NCI-H69 (cell line): ENCODE measurements at regions not wholly inside any gene's neighbourhood (a gene's known extent, or its start where the extent isn't known, plus 50 kb on each side); places are given as distances from the start of the nearest gene placed in this dataset.

Experiments
- DNase-seq: peaks from one replicate; lab custom pipeline; 2025; lab: John Stamatoyannopoulos, UW

GRCh38 chr3:27590437-27591298 lies 106.5 kb upstream of the SLC4A7 start:
- no peak for DNase-seq

GRCh38 chr3:27589795-27590194 lies 105.6 kb upstream of the SLC4A7 start:
- DNase-seq, result no peak

- no peak for DNase-seq
Measured at GRCh38 chr3:27585429-27585828, 101.2 kb upstream of the SLC4A7 start.

GRCh38 chr3:27584874-27585273 lies 100.7 kb upstream of the SLC4A7 start:
- DNase-seq, result no peak

GRCh38 chr3:27581852-27582251 lies 97.7 kb upstream of the SLC4A7 start:
- peak; percentile 1 for DNase-seq

- no peak for DNase-seq
Measured at GRCh38 chr3:27578032-27578431, 93.8 kb upstream of the SLC4A7 start.

- no peak for DNase-seq
Measured at GRCh38 chr3:27577504-27577903, 93.3 kb upstream of the SLC4A7 start.

GRCh38 chr3:27576171-27576570 lies 92.0 kb upstream of the SLC4A7 start:
- no peak for DNase-seq

GRCh38 chr3:27575499-27575898 lies 91.3 kb upstream of the SLC4A7 start:
- DNase-seq, result no peak

GRCh38 chr3:27574438-27574795 lies 90.2 kb upstream of the SLC4A7 start:
- no peak for DNase-seq

GRCh38 chr3:27573780-27574437 lies 89.7 kb upstream of the SLC4A7 start:
- DNase-seq, result no peak

GRCh38 chr3:27573138-27573537 lies 89.0 kb upstream of the SLC4A7 start:
- peak; percentile 3 for DNase-seq

GRCh38 chr3:27571345-27571744 lies 87.2 kb upstream of the SLC4A7 start:
- no peak for DNase-seq

GRCh38 chr3:27570421-27571106 lies 86.4 kb upstream of the SLC4A7 start:
- no peak for DNase-seq

GRCh38 chr3:27568393-27568792 lies 84.2 kb upstream of the SLC4A7 start:
- DNase-seq, result peak; percentile 88

GRCh38 chr3:27567251-27567650 lies 83.1 kb upstream of the SLC4A7 start:
- DNase-seq, result no peak

- DNase-seq, result no peak
Measured at GRCh38 chr3:27565201-27565852, 81.1 kb upstream of the SLC4A7 start.

- DNase-seq, result no peak
Measured at GRCh38 chr3:27561576-27561975, 77.4 kb upstream of the SLC4A7 start.

- DNase-seq, result no peak
Measured at GRCh38 chr3:27560484-27561056, 76.4 kb upstream of the SLC4A7 start.

GRCh38 chr3:27559835-27560234 lies 75.7 kb upstream of the SLC4A7 start:
- no peak for DNase-seq

GRCh38 chr3:27559381-27559780 lies 75.2 kb upstream of the SLC4A7 start:
- no peak for DNase-seq

GRCh38 chr3:27557411-27557810 lies 73.2 kb upstream of the SLC4A7 start:
- no peak for DNase-seq
